Activated CD8-positive, alpha-beta memory T cell treated with anti-CD3 and anti-CD28 coated beads for 36 hours (primary cell): ENCODE measurements at regions not wholly inside any gene's neighbourhood (a gene's known extent, or its start where the extent isn't known, plus 50 kb on each side); places are given as distances from the start of the nearest gene placed in this dataset.
"Not testable (repeated sequence)": the region's sequence is repeated elsewhere in the genome, so short reads cannot be mapped to it uniquely, and the experiment has no call there.

ENCODE experiments used
- CTCF ChIA-PET: fragments of 350-600 bp; sonication (Branson Sonifier 250); formaldehyde crosslinking; loops from one replicate; lab custom pipeline; 2021; ENCODE audit warnings: antibody characterized with exemption; lab: Charles Lee
- POLR2A ChIA-PET: fragments of 350-600 bp; sonication (Branson Sonifier 250); formaldehyde crosslinking; loops from one replicate; lab custom pipeline; 2021; ENCODE audit warnings: antibody characterized with exemption; lab: Charles Lee

DNA sequence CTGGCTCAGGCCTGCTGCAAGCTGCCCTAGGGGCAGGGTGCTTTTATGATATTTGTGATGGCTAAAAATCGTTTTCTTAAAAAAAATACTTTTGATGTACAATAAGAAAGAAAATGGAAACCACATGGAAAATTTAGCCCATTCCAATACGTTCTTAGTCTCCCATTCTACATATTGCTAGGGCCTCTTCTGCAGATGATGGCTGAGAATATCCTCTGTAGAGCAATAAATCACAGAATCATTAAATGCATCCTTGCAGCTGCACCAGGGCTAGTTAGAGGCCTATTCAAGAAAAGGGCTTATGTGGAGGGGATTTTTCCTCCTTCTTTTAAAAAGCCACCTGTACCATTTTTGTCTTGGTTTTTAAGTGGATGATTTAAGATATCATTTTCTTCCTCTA lies 97.6 kb upstream of the C1GALT1C1 start:
- CTCF ChIA-PET = no interaction called here

GRCh38 chrX:120726294-120726693 lies 96.4 kb upstream of the C1GALT1C1 start:
- ChIA-PET CTCF (no interaction called here), POLR2A (no interaction called here)

More for the DNA sequence above, 97.6 kb upstream of the C1GALT1C1 start:
- POLR2A ChIA-PET = no interaction called here

DNA sequence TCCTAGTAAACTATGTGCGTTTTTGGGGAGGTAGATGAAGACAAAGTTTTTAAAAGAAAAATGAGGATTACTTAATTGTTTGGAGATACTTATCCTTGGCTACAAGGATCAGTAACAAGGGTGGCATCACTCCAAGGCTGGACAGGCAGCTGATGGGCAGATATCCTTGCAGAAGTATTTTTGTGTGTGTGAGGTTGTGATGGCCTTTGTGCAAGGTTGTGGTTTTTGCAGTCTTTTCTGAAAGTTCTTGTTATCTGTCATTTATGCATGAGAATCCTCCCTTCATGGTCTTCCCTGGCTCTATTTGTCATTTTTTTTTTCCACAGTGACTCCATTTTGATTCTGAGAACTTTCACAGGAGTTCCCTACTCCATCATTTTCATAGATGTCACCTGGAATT lies 96.0 kb upstream of the C1GALT1C1 start:
- ChIA-PET CTCF (no interaction called here), POLR2A (no interaction called here)

- POLR2A ChIA-PET = no interaction called here
Measured at GRCh38 chrX:120719622-120720021, 89.8 kb upstream of the C1GALT1C1 start.

GRCh38 chrX:120718969-120719368 lies 89.1 kb upstream of the C1GALT1C1 start:
- CTCF ChIA-PET = no interaction called here
- POLR2A ChIA-PET = no interaction called here

More at GRCh38 chrX:120719622-120720021, 89.8 kb upstream of the C1GALT1C1 start:
- CTCF ChIA-PET = no interaction called here

- POLR2A ChIA-PET, CTCF ChIA-PET: not testable (repeated sequence)
Measured at GRCh38 chrX:120702337-120702736, 72.5 kb upstream of the C1GALT1C1 start.

DNA sequence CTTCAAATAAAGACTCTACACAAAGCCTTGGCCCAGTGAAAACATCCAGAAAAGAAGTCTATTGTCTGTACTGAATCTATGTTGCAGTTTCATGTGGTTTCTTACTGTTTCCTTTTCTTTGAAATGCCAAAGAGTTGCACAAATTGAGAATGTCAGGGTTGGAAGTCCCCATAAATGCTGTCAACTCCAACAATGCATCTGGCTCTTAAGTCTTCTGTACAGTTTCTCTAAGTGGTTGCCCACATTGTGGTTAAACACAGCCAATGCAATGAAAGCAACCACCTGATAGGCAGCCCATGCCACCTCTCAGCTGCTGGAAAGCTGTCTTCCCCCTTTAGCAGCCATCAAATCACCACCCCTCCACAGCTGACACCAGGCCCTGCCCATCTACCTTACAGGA lies 67.2 kb upstream of the C1GALT1C1 start:
- ChIA-PET CTCF (no interaction called here), POLR2A (no interaction called here)

DNA sequence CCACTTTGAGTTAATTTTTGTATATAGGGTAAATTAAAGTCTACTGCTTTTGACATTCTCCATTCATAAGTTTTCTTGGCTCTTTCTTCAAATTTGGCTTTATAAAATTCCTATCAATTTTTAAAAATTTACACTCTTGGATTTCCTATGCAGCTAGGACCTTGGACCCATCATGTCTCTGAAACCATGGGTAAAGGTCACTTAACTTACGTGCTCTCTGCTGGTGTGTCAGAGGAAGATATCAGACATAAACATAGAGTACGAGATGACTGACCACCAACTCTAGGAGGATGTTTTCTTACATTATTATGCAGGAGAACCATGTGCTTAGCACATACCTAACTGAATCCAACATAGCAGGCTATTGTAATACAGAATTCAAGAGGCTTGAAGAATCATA lies 62.5 kb upstream of the C1GALT1C1 start:
- ChIA-PET POLR2A (no interaction called here), CTCF (no interaction called here)

GRCh38 chrX:120690941-120691340 lies 61.1 kb upstream of the C1GALT1C1 start:
- ChIA-PET POLR2A (no interaction called here), CTCF (no interaction called here)

DNA sequence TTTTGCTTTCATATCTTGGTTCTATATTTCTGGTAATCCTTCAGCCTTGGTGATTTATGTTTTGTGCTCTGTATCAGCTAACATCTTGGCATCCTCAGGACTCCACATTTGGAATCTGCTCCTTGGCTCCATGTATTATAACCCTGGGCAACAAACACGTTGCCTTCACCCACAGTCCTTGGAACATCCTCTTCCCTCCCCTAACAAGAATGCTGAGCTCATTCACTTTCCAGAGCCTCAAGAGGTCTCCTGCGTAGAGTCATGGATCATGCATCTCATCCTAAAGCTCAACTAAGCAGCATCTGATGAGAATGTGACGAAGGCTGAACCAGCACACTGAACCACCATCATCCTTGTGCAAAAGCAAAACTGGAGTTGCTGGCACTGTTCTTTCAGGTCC lies 60.5 kb upstream of the C1GALT1C1 start:
- ChIA-PET POLR2A (no interaction called here), CTCF (no interaction called here)

- CTCF ChIA-PET = no interaction called here
- POLR2A ChIA-PET = no interaction called here
Measured at GRCh38 chrX:120680090-120680489, 50.2 kb upstream of the C1GALT1C1 start.
